RWPE1 (cell line): ENCODE measurements at regions not wholly inside any gene's neighbourhood (a gene's known extent, or its start where the extent isn't known, plus 50 kb on each side); places are given as distances from the start of the nearest gene placed in this dataset.

Experiments used
- CTCF ChIA-PET: fragments of 350-600 bp; sonication (Branson Sonifier 250); formaldehyde crosslinking; extraction: SDS; loops from one replicate; lab custom pipeline; 2021; lab: Yijun Ruan, JAX
- POLR2A ChIA-PET: fragments of 400-600 bp; formaldehyde crosslinking; extraction: SDS; loops from one replicate; lab custom pipeline; 2020; ENCODE audit warnings: antibody characterized with exemption; ENCODE audit not compliant: low non-redundant PET; lab: Yijun Ruan, JAX
- DNase-seq: peaks from one replicate; pipeline ENCODE4 v3.0.0; 2012; ENCODE audit warnings: low spot score
- H3K27ac ChIP-seq: fragments of 450-650 bp; 2 replicates; pipeline ENCODE4 v1.5.1; 2017
- TF ChIP-seq, protein P1 (sequence below): fragments of 450-650 bp; conservative IDR thresholded peaks from 2 replicates; pipeline ENCODE4 v1.5.1; 2017; ENCODE audit warnings: low read depth, mild to moderate bottlenecking

DNA sequence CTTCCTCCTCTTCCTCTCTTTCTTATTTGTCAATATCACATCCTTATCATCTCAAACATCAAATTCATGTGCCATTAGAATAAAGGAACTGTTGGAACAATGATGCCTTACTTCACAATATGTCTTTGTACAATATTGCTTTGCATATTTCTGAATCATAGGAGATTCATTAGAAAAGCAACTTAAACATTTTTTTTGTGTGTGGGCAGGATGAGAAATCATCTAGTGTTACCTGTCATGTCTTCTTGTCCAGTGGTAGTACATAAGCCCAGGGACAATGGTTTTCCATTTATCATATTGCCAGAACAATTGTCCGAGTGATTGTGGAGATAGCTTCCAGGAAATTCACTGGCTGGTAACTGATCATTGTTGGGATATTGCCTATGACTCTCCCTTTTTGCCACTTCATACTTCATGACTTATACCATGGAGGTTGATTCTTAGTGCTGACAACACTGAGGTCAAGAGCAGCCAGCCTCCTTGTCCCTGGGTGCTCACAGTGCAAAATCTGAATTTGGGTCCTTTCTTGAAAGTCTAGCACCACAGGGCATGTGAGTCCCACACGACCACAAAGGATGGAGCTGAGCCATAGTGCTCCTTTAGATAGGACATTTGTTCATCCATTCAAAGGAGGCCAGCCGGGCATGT lies 215.0 kb downstream of the MDFIC start:
- TF ChIP-seq, protein P1, sequence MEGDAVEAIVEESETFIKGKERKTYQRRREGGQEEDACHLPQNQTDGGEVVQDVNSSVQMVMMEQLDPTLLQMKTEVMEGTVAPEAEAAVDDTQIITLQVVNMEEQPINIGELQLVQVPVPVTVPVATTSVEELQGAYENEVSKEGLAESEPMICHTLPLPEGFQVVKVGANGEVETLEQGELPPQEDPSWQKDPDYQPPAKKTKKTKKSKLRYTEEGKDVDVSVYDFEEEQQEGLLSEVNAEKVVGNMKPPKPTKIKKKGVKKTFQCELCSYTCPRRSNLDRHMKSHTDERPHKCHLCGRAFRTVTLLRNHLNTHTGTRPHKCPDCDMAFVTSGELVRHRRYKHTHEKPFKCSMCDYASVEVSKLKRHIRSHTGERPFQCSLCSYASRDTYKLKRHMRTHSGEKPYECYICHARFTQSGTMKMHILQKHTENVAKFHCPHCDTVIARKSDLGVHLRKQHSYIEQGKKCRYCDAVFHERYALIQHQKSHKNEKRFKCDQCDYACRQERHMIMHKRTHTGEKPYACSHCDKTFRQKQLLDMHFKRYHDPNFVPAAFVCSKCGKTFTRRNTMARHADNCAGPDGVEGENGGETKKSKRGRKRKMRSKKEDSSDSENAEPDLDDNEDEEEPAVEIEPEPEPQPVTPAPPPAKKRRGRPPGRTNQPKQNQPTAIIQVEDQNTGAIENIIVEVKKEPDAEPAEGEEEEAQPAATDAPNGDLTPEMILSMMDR: no peak
- CTCF ChIA-PET: no interaction called here
- no peak for DNase-seq
- POLR2A ChIA-PET: no interaction called here
- no peak overlapping the region for H3K27ac ChIP-seq

- TF ChIP-seq, protein P1: no peak
- H3K27ac ChIP-seq: no peak overlapping the region
- ChIA-PET POLR2A (no interaction called here), CTCF (no interaction called here)
- DNase-seq: no peak
Measured at GRCh38 chr7:115135769-115136410, 214.0 kb downstream of the MDFIC start.

- DNase-seq: no peak
- ChIA-PET POLR2A (no interaction called here), CTCF (no interaction called here)
- TF ChIP-seq, protein P1: no peak
- H3K27ac ChIP-seq: no peak overlapping the region
Measured at GRCh38 chr7:115135146-115135545, 213.3 kb downstream of the MDFIC start.

- CTCF ChIA-PET: interaction anchor here (0.8 kb wide), 1 partner anchor 29 kb away, joined by 3 read pairs; no protein-coding TSS in a partner anchor
- POLR2A ChIA-PET: no interaction called here
- TF ChIP-seq, protein P1: no peak
Measured at GRCh38 chr7:115133248-115133647, 211.4 kb downstream of the MDFIC start.

GRCh38 chr7:115132096-115132495 lies 210.2 kb downstream of the MDFIC start:
- no peak overlapping the region for H3K27ac ChIP-seq
- ChIA-PET POLR2A (no interaction called here), CTCF (interaction anchor here (0.8 kb wide), 1 partner anchor 128 kb away, joined by 3 read pairs; no protein-coding TSS in a partner anchor)
- TF ChIP-seq, protein P1: no peak
- DNase-seq: no peak

More at GRCh38 chr7:115133248-115133647, 211.4 kb downstream of the MDFIC start:
- no peak for DNase-seq
- no peak overlapping the region for H3K27ac ChIP-seq

DNA sequence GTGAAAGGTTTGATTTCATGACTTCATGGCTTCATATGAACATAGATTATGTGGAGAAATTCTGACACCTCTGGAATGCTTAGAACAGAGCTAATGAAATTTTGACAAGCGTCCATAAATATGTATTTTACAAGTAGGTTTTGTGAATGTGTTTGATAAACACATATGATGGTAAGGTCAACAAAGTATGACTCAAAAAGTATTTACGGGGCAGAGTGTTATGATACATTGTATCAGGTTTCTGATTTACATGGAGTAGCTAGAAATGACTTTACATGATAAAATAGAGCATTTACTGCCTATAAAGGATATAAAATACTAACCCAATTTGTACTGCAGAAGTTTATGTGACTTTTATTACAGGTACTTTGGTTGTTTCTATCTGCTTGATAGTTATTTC lies 206.3 kb downstream of the MDFIC start:
- CTCF ChIA-PET: no interaction called here
- POLR2A ChIA-PET: no interaction called here

More for the DNA sequence above, 206.3 kb downstream of the MDFIC start:
- no peak overlapping the region for H3K27ac ChIP-seq
- TF ChIP-seq, protein P1: no peak
- DNase-seq: no peak
